DOHH2 (cell line): ENCODE measurements at regions not wholly inside any gene's neighbourhood (a gene's known extent, or its start where the extent isn't known, plus 50 kb on each side); places are given as distances from the start of the nearest gene placed in this dataset.

Experiments used
- H3F3A ChIP-seq: fragments of 200-600 bp; sonication (generic), shearing (Covaris generic); 2 replicates; pipeline ENCODE4 v1.6.0; 2016; ENCODE audit warnings: antibody characterized with exemption, mild to moderate bottlenecking; ENCODE audit not compliant: control insufficient read depth, insufficient read depth
- H3K27ac ChIP-seq: fragments of 200-600 bp; sonication (generic); 2 replicates; pipeline ENCODE4 v1.5.1; 2014; ENCODE audit warnings: low read depth, mild to moderate bottlenecking, low read length, moderate library complexity
- H3K27me3 ChIP-seq: fragments of 200-600 bp; sonication (generic); 2 replicates; pipeline ENCODE4 v1.6.1; 2014; ENCODE audit warnings: mild to moderate bottlenecking, low read length, mixed read lengths; ENCODE audit not compliant: control insufficient read depth
- H3K36me3 ChIP-seq: fragments of 200-600 bp; sonication (generic); 2 replicates; pipeline ENCODE4 v1.6.1; 2014; ENCODE audit warnings: mild to moderate bottlenecking, low read length, moderate library complexity, mixed read lengths; ENCODE audit not compliant: control insufficient read depth
- H3K4me1 ChIP-seq: fragments of 200-600 bp; sonication (generic); 2 replicates; pipeline ENCODE4 v1.6.1; 2014; ENCODE audit warnings: mild to moderate bottlenecking, low read length, mixed read lengths; ENCODE audit not compliant: control insufficient read depth
- H3K4me2 ChIP-seq: fragments of 200-600 bp; sonication (generic); 2 replicates; pipeline ENCODE4 v1.6.0; 2014; ENCODE audit warnings: mild to moderate bottlenecking, low read length, moderate library complexity
- H3K4me3 ChIP-seq: fragments of 200-600 bp; sonication (generic); 2 replicates; pipeline ENCODE4 v1.5.1; 2014; ENCODE audit warnings: mild to moderate bottlenecking, low read length, mixed read lengths
- H3K79me2 ChIP-seq: fragments of 200-600 bp; sonication (generic); 2 replicates; pipeline ENCODE4 v1.6.1; 2014; ENCODE audit warnings: mild to moderate bottlenecking, low read length, mixed read lengths; ENCODE audit not compliant: control insufficient read depth
- H3K9me2 ChIP-seq: fragments of 200-600 bp; sonication (generic); replicated peaks from 2 replicates; pipeline ENCODE4 v1.6.1; 2014; ENCODE audit warnings: mild to moderate bottlenecking, low read length, mixed read lengths; ENCODE audit not compliant: control insufficient read depth
- H3K9me3 ChIP-seq: fragments of 200-600 bp; sonication (generic); 2 replicates; pipeline ENCODE4 v1.6.1; 2014; ENCODE audit warnings: antibody characterized with exemption, low read length, mixed read lengths; ENCODE audit not compliant: control insufficient read depth, insufficient read depth
- H4K20me1 ChIP-seq: fragments of 200-600 bp; sonication (generic); 2 replicates; pipeline ENCODE4 v1.6.0; 2014; ENCODE audit warnings: low read depth, mild to moderate bottlenecking, antibody characterized with exemption, low read length, moderate library complexity; ENCODE audit not compliant: control insufficient read depth, insufficient read depth
- CTCF ChIP-seq: fragments of 200-600 bp; sonication (generic); IDR thresholded peaks from one replicate; pipeline ENCODE4 v1.5.1; 2014; ENCODE audit warnings: antibody characterized with exemption, mild to moderate bottlenecking, low read depth, low read length; ENCODE audit not compliant: poor library complexity, severe bottlenecking
- EZH2phosphoT487 ChIP-seq: fragments of 200-600 bp; sonication (generic); IDR thresholded peaks from 2 replicates; pipeline ENCODE4 v1.6.1; 2017; ENCODE audit warnings: borderline replicate concordance, mild to moderate bottlenecking, antibody characterized with exemption, low read length, moderate library complexity, mixed read lengths

- no peak overlapping the region for H3K4me2 ChIP-seq
- no peaks in the 10 kb centered on the region for H3K9me3 ChIP-seq
- no peak overlapping the region for H3K4me3 ChIP-seq
- no peaks in the 10 kb centered on the region for H3K4me1 ChIP-seq
- H3K9me2 ChIP-seq: no peaks in the 10 kb centered on the region
- H3K27me3 ChIP-seq: no peaks in the 10 kb centered on the region
- H3K79me2 ChIP-seq: no peaks in the 10 kb centered on the region
- TF ChIP-seq CTCF (no peak), EZH2phosphoT487 (no peak)
- no peaks in the 10 kb centered on the region for H3K36me3 ChIP-seq
- no peak overlapping the region for H3K27ac ChIP-seq
- no peaks in the 10 kb centered on the region for H4K20me1 ChIP-seq
- H3F3A ChIP-seq: no peaks in the 10 kb centered on the region
Measured at GRCh38 chr2:45177870-45178269, 168.6 kb upstream of the SIX2 start.

- H3F3A ChIP-seq: no peaks in the 10 kb centered on the region
- H3K4me3 ChIP-seq: no peak overlapping the region
- no peak for TF ChIP-seq CTCF
- no peak for TF ChIP-seq EZH2phosphoT487
- H3K4me2 ChIP-seq: no peak overlapping the region
- no peaks in the 10 kb centered on the region for H3K9me2 ChIP-seq
- no peaks in the 10 kb centered on the region for H4K20me1 ChIP-seq
- H3K4me1 ChIP-seq: no peaks in the 10 kb centered on the region
- H3K27ac ChIP-seq: no peak overlapping the region
- H3K36me3 ChIP-seq: no peaks in the 10 kb centered on the region
- H3K27me3 ChIP-seq: no peaks in the 10 kb centered on the region
- H3K79me2 ChIP-seq: no peaks in the 10 kb centered on the region
- H3K9me3 ChIP-seq: no peaks in the 10 kb centered on the region
Measured at GRCh38 chr2:45176390-45176789, 167.1 kb upstream of the SIX2 start.

- Histone ChIP-seq H3K9me2 (no peaks in the 10 kb centered on the region), H3F3A (no peaks in the 10 kb centered on the region), H3K27ac (no peak overlapping the region), H3K36me3 (no peaks in the 10 kb centered on the region), H3K4me2 (no peak overlapping the region), H3K9me3 (peaks cover 4% of the 10 kb centered on the region; the same call in 1 of the 2 replicates), H3K79me2 (no peaks in the 10 kb centered on the region), H4K20me1 (no peaks in the 10 kb centered on the region), H3K4me1 (no peaks in the 10 kb centered on the region), H3K27me3 (no peaks in the 10 kb centered on the region), H3K4me3 (no peak overlapping the region)
- TF ChIP-seq EZH2phosphoT487 (no peak), CTCF (no peak)
Measured at GRCh38 chr2:45173513-45173912, 164.3 kb upstream of the SIX2 start.
